KMS-11 (cell line): ENCODE measurements at regions not wholly inside any gene's neighbourhood (a gene's known extent, or its start where the extent isn't known, plus 50 kb on each side); places are given as distances from the start of the nearest gene placed in this dataset.

ENCODE experiments used
- H2AFZ ChIP-seq: fragments of 200-600 bp; sonication (generic); 2 replicates; pipeline ENCODE4 v1.6.1; 2016; ENCODE audit warnings: antibody characterized with exemption, mixed run types, low read depth
- H3K27ac ChIP-seq: fragments of 200-600 bp; sonication (generic); 2 replicates; pipeline ENCODE4 v1.6.1; 2016; ENCODE audit warnings: mild to moderate bottlenecking, mixed run types
- H3K27me3 ChIP-seq: fragments of 200-600 bp; sonication (generic); 2 replicates; pipeline ENCODE4 v1.6.1; 2017; ENCODE audit warnings: mild to moderate bottlenecking, low read depth, mixed run types, moderate library complexity; ENCODE audit not compliant: insufficient read depth
- H3K36me3 ChIP-seq: fragments of 200-600 bp; sonication (generic); 2 replicates; pipeline ENCODE4 v1.6.1; 2017; ENCODE audit warnings: mild to moderate bottlenecking, mixed run types; ENCODE audit not compliant: insufficient read depth
- H3K4me1 ChIP-seq: fragments of 200-600 bp; sonication (generic); 2 replicates; pipeline ENCODE4 v1.6.1; 2016; ENCODE audit warnings: mild to moderate bottlenecking, low read depth, mixed run types; ENCODE audit not compliant: poor library complexity, severe bottlenecking
- H3K4me2 ChIP-seq: fragments of 200-600 bp; sonication (generic); 2 replicates; pipeline ENCODE4 v1.7.0; 2016; ENCODE audit warnings: mild to moderate bottlenecking, mixed run types
- H3K4me3 ChIP-seq: fragments of 200-600 bp; sonication (generic); IDR thresholded peaks from 2 replicates; pipeline ENCODE4 v1.6.1; 2017; ENCODE audit warnings: low read depth, low read length, mixed read lengths; ENCODE audit not compliant: insufficient read depth
- H3K79me2 ChIP-seq: fragments of 200-600 bp; sonication (generic); 2 replicates; pipeline ENCODE4 v1.6.1; 2016; ENCODE audit warnings: low read depth, mixed run types; ENCODE audit not compliant: insufficient read depth
- H3K9ac ChIP-seq: fragments of 200-600 bp; sonication (generic); 2 replicates; pipeline ENCODE4 v1.6.1; 2016; ENCODE audit warnings: mild to moderate bottlenecking, mixed run types
- H4K20me1 ChIP-seq: fragments of 200-600 bp; sonication (generic); 2 replicates; pipeline ENCODE4 v1.6.1; 2016; ENCODE audit warnings: mild to moderate bottlenecking, mixed run types; ENCODE audit not compliant: insufficient read depth
- TF ChIP-seq, protein P1 (sequence below): fragments of 200-600 bp; sonication (generic); conservative IDR thresholded peaks from 2 replicates; pipeline ENCODE4 v1.6.1; 2017; ENCODE audit warnings: low read depth, mild to moderate bottlenecking, antibody characterized with exemption, low read length, moderate library complexity, mixed read lengths

DNA sequence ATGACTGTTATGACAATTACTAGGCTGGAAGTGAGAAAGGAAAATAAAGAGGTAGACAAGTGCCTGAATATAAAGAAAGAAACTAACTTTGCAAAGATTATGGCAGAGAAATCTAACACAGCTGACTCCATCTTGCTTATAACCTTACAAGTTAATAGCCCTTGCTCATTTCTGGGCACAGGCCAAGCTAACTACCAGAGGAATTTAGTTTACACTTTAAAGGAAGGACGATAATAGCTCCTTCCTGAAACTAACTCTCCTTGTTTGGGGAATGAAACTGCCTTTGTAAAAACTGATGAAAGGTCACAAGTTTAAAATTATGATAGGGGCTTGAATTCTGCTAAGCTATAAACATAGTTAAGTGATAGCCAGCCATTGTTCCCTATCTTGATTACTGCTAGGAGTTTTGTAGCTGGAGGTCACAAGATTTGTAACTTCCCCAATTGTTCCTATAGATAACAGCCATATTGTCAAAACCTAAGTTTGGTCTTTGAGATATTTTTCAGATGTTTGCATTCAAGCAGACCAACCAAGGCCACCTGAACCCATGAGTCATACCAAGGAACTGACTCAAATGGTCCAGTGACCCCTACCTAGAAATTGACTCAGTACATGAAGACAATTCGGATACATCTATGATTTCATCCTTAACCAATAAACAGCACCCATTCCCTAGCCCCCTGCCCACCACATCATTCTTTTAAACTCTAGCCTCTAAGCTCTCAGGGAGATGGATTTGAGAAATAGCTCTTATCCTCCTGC is 209.2 kb upstream of the LRATD1 start:
- TF ChIP-seq, protein P1, sequence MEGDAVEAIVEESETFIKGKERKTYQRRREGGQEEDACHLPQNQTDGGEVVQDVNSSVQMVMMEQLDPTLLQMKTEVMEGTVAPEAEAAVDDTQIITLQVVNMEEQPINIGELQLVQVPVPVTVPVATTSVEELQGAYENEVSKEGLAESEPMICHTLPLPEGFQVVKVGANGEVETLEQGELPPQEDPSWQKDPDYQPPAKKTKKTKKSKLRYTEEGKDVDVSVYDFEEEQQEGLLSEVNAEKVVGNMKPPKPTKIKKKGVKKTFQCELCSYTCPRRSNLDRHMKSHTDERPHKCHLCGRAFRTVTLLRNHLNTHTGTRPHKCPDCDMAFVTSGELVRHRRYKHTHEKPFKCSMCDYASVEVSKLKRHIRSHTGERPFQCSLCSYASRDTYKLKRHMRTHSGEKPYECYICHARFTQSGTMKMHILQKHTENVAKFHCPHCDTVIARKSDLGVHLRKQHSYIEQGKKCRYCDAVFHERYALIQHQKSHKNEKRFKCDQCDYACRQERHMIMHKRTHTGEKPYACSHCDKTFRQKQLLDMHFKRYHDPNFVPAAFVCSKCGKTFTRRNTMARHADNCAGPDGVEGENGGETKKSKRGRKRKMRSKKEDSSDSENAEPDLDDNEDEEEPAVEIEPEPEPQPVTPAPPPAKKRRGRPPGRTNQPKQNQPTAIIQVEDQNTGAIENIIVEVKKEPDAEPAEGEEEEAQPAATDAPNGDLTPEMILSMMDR = no peak
- Histone ChIP-seq H3K36me3 (no peaks in the 10 kb centered on the region), H3K27ac (no peak overlapping the region), H2AFZ (no peak overlapping the region), H3K4me2 (no peak overlapping the region), H3K4me3 (no peak overlapping the region), H3K79me2 (no peaks in the 10 kb centered on the region), H3K4me1 (no peaks in the 10 kb centered on the region), H3K27me3 (no peaks in the 10 kb centered on the region), H3K9ac (no peak overlapping the region), H4K20me1 (no peaks in the 10 kb centered on the region)

DNA sequence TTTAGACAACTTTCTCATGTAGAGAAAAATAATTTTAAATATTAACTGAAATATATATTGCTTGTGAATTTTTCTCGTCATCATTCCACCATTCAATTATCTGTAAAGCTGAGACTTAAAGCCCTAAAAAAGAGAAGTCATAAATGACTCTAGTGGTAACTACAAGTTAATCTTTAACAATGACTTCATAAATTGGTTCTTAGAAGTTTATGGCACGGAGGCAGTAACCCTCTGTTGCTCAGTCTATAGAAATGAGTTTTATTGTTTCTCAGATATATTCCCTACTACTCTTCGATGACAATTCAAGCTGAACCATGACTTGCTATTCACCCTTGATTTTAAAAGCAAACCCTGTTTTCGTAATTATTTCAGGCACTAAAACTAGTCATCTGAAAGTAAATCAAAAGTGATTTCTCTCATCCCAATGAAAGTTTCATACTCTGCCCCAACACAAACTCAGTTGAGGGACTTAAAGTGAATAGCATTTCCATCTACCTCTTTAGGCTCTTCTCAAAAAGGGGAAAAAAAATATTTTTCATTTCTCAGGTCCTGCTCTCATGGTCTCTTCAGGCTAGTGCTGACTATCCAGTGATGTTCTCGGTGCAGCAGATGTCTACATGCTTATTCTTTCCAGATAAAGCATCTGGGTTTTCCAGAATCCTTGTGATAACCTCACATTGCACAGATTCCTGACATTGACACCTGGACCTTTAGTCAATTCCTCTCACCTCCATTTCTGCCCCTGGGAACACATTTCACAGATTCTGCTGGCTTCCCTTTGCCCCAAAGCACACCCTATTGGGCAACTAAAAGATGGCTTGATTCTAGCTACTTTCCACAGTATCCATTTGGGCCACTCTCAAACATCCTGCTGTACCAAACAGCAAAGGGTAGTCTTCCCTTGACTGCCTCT is 207.8 kb upstream of the LRATD1 start:
- no peak overlapping the region for H3K4me2 ChIP-seq
- TF ChIP-seq, protein P1 = no peak
- H3K27me3 ChIP-seq = no peaks in the 10 kb centered on the region
- no peaks in the 10 kb centered on the region for H3K36me3 ChIP-seq
- H3K9ac ChIP-seq = no peak overlapping the region
- no peaks in the 10 kb centered on the region for H4K20me1 ChIP-seq
- no peaks in the 10 kb centered on the region for H3K4me1 ChIP-seq
- H3K27ac ChIP-seq = no peak overlapping the region
- no peaks in the 10 kb centered on the region for H3K79me2 ChIP-seq
- no peak overlapping the region for H3K4me3 ChIP-seq
- H2AFZ ChIP-seq = no peak overlapping the region

DNA sequence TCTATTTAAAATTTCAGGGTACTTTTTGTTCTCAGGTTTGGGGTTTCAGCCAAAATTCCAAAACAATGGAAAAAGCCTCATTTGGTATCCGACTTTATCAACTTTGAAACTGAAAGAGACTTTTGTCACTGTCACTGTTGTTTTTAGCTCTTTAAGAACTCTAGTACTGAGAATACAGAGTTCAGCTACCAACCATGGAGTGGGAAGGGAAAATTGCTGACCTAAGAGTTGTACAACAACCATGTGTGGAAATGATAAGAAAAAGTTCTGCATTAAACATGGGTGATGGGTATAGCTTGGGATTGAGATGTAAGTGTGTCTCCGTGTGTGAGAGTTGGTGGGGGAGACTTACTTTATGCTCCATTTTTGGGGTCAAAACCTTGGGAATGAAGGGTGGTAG is 206.6 kb upstream of the LRATD1 start:
- no peak overlapping the region for H3K4me3 ChIP-seq
- no peaks in the 10 kb centered on the region for H3K36me3 ChIP-seq
- no peaks in the 10 kb centered on the region for H3K27me3 ChIP-seq
- no peak overlapping the region for H2AFZ ChIP-seq
- no peaks in the 10 kb centered on the region for H3K4me1 ChIP-seq
- no peak overlapping the region for H3K9ac ChIP-seq
- H3K27ac ChIP-seq = no peak overlapping the region
- no peaks in the 10 kb centered on the region for H4K20me1 ChIP-seq
- TF ChIP-seq, protein P1 = no peak
- H3K4me2 ChIP-seq = no peak overlapping the region
- H3K79me2 ChIP-seq = no peaks in the 10 kb centered on the region

DNA sequence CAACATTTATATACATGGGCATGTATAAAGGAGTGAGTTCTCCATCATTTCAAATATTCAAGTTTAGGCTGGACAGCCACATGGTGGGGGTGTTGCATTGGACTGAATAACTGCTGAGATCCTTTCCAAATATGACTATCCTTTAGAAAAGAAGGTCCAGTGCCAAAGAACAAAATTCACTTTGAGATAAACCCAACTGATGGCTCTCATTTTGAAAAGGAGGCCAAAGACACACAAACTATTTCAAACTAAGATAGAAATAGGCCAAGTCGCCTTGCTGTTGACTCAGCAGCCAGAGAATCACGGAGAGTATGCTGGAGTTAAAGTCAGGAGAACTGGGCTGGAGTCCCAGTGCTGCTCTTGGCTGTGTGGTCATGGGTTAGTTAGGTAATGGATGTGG is 204.5 kb upstream of the LRATD1 start:
- no peaks in the 10 kb centered on the region for H3K36me3 ChIP-seq
- no peak overlapping the region for H2AFZ ChIP-seq
- H3K4me2 ChIP-seq = no peak overlapping the region
- no peak overlapping the region for H3K4me3 ChIP-seq
- H4K20me1 ChIP-seq = no peaks in the 10 kb centered on the region; the same call in 1 of the 2 replicates
- H3K79me2 ChIP-seq = no peaks in the 10 kb centered on the region
- H3K27ac ChIP-seq = no peak overlapping the region
- H3K27me3 ChIP-seq = no peaks in the 10 kb centered on the region
- H3K4me1 ChIP-seq = no peaks in the 10 kb centered on the region
- TF ChIP-seq, protein P1 = no peak
- no peak overlapping the region for H3K9ac ChIP-seq
